GM12873 (cell line): ENCODE measurements at regions not wholly inside any gene's neighbourhood (a gene's known extent, or its start where the extent isn't known, plus 50 kb on each side); places are given as distances from the start of the nearest gene placed in this dataset.

ENCODE experiments used
- CTCF ChIP-seq: IDR thresholded peaks from 2 replicates; pipeline ENCODE4 v1.5.1; 2012; ENCODE audit warnings: low read depth, mild to moderate bottlenecking, moderate library complexity, low read length, control low read depth; ENCODE audit not compliant: insufficient read depth; ENCODE audit errors: missing control alignments

- TF ChIP-seq CTCF = no peak
Measured at GRCh38 chr9:135259273-135259672, 171.8 kb downstream of the OLFM1 start.

GRCh38 chr9:135260221-135261180, 173.0 kb downstream of the OLFM1 start:
- no peak for TF ChIP-seq CTCF

- TF ChIP-seq CTCF = no peak
Measured at GRCh38 chr9:135262248-135262647, 174.8 kb downstream of the OLFM1 start.

GRCh38 chr9:135263511-135263910, 176.0 kb downstream of the OLFM1 start:
- TF ChIP-seq CTCF = no peak

GRCh38 chr9:135265931-135266330, 178.5 kb downstream of the OLFM1 start:
- TF ChIP-seq CTCF = no peak

GRCh38 chr9:135267191-135267809, 179.8 kb downstream of the OLFM1 start:
- no peak for TF ChIP-seq CTCF

GRCh38 chr9:135268031-135268430, 180.6 kb downstream of the OLFM1 start:
- TF ChIP-seq CTCF = no peak
